Liver (tissue), 3 donors: ENCODE measurements at regions not wholly inside any gene's neighbourhood (a gene's known extent, or its start where the extent isn't known, plus 50 kb on each side); places are given as distances from the start of the nearest gene placed in this dataset.

Experiments used
- GABPA ChIP-seq, 2 donors: IDR thresholded peaks in 1 of 2; conservative IDR thresholded peaks in 1 of 2; 2 replicates each; pipeline ENCODE4 v1.6.1; 2016; ENCODE audit warnings: antibody characterized with exemption in 2 of 2, mild to moderate bottlenecking in 1 of 2, moderate library complexity in 1 of 2
- HNF4G ChIP-seq: IDR thresholded peaks from 2 replicates; pipeline ENCODE4 v1.6.1; 2016; ENCODE audit warnings: antibody characterized with exemption
- JUND ChIP-seq, 2 donors: IDR thresholded peaks; 2 replicates each; pipeline ENCODE4 v1.6.1; 2016; ENCODE audit warnings: antibody characterized with exemption in 2 of 2
- NR2F2 ChIP-seq: IDR thresholded peaks from 2 replicates; pipeline ENCODE4 v1.6.1; 2016; ENCODE audit warnings: antibody characterized with exemption
- RAD21 ChIP-seq, 2 donors: IDR thresholded peaks; 2 replicates each; pipeline ENCODE4 v1.6.1; 2016; ENCODE audit warnings: antibody characterized with exemption in 2 of 2, mild to moderate bottlenecking in 2 of 2
- YY1 ChIP-seq: IDR thresholded peaks from 2 replicates; pipeline ENCODE4 v1.6.1; 2016; ENCODE audit warnings: antibody characterized with exemption, mild to moderate bottlenecking
- TF ChIP-seq, protein P1 (sequence below): fragments of 150-350 bp; IDR thresholded peaks from 2 replicates; pipeline ENCODE4 v1.5.1; 2017; ENCODE audit warnings: improper control_type of control experiment, low read depth, low read length; ENCODE audit not compliant: missing input control
- TF ChIP-seq, protein P2 (sequence below): IDR thresholded peaks from 2 replicates; pipeline ENCODE4 v1.6.1; 2016; ENCODE audit warnings: antibody characterized with exemption
- TF ChIP-seq, protein P3 (sequence below): IDR thresholded peaks from 2 replicates; pipeline ENCODE4 v1.6.1; 2016; ENCODE audit warnings: antibody characterized with exemption
- donor health status: healthy.
- donor health status: healthy.

DNA sequence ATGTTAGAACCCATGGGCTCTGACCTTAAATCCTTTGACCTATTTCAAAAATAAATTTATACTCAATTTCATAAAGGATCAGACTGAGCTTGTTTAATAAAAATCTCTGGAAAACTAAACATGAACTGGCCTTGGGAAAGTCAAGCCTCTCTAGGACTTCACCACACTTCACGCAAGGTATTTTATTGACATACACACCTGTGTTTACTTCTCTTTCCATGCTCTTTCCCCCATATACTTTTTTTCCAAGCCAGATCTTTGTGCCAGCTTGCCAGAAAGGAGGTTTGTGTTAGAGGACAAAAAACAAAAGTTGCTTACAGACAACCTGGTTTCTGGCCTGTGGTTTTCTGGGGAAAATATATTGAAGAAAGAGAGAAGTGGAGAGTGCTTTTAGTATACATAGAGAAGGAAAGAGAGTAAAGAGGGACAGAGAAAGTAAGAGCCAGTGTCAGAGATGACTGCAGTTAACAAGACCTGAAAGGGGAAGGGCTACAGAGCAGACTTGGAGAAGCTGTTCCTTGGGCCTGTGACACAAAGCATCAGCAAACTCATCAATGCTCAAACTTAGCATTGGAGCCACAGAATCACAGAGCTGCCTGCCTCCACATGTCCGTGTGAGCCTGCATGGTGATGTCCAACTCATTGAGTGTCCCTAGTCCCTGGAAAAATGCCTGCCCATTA, 77.3 kb upstream of the TMTC2 start:
- TF ChIP-seq, protein P1, sequence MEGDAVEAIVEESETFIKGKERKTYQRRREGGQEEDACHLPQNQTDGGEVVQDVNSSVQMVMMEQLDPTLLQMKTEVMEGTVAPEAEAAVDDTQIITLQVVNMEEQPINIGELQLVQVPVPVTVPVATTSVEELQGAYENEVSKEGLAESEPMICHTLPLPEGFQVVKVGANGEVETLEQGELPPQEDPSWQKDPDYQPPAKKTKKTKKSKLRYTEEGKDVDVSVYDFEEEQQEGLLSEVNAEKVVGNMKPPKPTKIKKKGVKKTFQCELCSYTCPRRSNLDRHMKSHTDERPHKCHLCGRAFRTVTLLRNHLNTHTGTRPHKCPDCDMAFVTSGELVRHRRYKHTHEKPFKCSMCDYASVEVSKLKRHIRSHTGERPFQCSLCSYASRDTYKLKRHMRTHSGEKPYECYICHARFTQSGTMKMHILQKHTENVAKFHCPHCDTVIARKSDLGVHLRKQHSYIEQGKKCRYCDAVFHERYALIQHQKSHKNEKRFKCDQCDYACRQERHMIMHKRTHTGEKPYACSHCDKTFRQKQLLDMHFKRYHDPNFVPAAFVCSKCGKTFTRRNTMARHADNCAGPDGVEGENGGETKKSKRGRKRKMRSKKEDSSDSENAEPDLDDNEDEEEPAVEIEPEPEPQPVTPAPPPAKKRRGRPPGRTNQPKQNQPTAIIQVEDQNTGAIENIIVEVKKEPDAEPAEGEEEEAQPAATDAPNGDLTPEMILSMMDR: no peak
- TF ChIP-seq RAD21 (IDR thresholded peaks at IDR 0.05) (no peak), HNF4G (no peak), YY1 (no peak), NR2F2 (no peak), GABPA (IDR thresholded peaks at IDR 0.05 in 1 of 2, conservative IDR thresholded peaks at IDR 0.05 in 1 of 2) (no peak), JUND (IDR thresholded peaks at IDR 0.05) (no peak)
- TF ChIP-seq, protein P2, sequence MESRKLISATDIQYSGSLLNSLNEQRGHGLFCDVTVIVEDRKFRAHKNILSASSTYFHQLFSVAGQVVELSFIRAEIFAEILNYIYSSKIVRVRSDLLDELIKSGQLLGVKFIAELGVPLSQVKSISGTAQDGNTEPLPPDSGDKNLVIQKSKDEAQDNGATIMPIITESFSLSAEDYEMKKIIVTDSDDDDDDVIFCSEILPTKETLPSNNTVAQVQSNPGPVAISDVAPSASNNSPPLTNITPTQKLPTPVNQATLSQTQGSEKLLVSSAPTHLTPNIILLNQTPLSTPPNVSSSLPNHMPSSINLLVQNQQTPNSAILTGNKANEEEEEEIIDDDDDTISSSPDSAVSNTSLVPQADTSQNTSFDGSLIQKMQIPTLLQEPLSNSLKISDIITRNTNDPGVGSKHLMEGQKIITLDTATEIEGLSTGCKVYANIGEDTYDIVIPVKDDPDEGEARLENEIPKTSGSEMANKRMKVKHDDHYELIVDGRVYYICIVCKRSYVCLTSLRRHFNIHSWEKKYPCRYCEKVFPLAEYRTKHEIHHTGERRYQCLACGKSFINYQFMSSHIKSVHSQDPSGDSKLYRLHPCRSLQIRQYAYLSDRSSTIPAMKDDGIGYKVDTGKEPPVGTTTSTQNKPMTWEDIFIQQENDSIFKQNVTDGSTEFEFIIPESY: no peak
- TF ChIP-seq, protein P3, sequence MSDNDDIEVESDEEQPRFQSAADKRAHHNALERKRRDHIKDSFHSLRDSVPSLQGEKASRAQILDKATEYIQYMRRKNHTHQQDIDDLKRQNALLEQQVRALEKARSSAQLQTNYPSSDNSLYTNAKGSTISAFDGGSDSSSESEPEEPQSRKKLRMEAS: no peak
